HepG2 (cell line): ENCODE measurements at regions not wholly inside any gene's neighbourhood (a gene's known extent, or its start where the extent isn't known, plus 50 kb on each side); places are given as distances from the start of the nearest gene placed in this dataset.

ENCODE experiments used
- ATAC-seq: fragments of 200-7000 bp; cut with Tn5 transposase; 3 replicates; pipeline ENCODE4 v1.9.1; 2020; ENCODE audit warnings: mild to moderate bottlenecking, moderate library complexity
- BruUV-seq: library from RNA; stranded (reverse); fragments of 400-500 nt; replicated peaks from 2 replicates; lab custom pipeline; 2021; lab: Mats Ljungman, UMichigan
- CTCF ChIA-PET: fragments of 300-600 bp; formaldehyde crosslinking; extraction: SDS; loops from one replicate; lab custom pipeline; 2021; ENCODE audit warnings: low total read pairs, inconsistent platforms, low intra/inter-chr PET ratio; lab: Yijun Ruan, JAX
- POLR2A ChIA-PET: fragments of 350-600 bp; sonication (Branson Sonifier 250); formaldehyde crosslinking; loops from one replicate; lab custom pipeline; 2020; ENCODE audit warnings: antibody characterized with exemption, inconsistent platforms; lab: Yijun Ruan, JAX
- DNase-seq: peaks from one replicate; pipeline ENCODE4 v3.0.0-alpha.2; 2015; ENCODE audit warnings: low spot score
- FAIRE-seq: peaks from 3 replicates; lab custom pipeline; 2011; peaks lifted over from hg19 to GRCh38; lab: Jason Lieb, UNC
- H2AFZ ChIP-seq: one replicate; pipeline ENCODE4 v1.6.1; 2011; ENCODE audit warnings: low read length, inconsistent platforms
- H3K27ac ChIP-seq: fragments of 300-600 bp; 3 replicates; pipeline ENCODE4 v1.8.0; 2011; ENCODE audit warnings: mixed run types, mild to moderate bottlenecking, mixed read lengths, low read length, inconsistent platforms; ENCODE audit not compliant: insufficient read depth; ENCODE audit errors: extremely low read length
- H3K27me3 ChIP-seq, 2 experiments: fragments of 200-600 bp in 1 of 2; 2 replicates in 1 of 2; 3 replicates in 1 of 2; pipeline versions ENCODE4 v1.6.0 to v1.8.0; 2011; ENCODE audit warnings: low read length in 2 of 2, mild to moderate bottlenecking in 2 of 2, moderate library complexity in 2 of 2, inconsistent platforms in 1 of 2; ENCODE audit not compliant: insufficient read depth in 2 of 2, control insufficient read depth in 1 of 2
- H3K36me3 ChIP-seq, 2 experiments: fragments of 200-600 bp in 1 of 2; replicated peaks in 1 of 2; 2 replicates in 1 of 2; 3 replicates in 1 of 2; pipeline versions ENCODE4 v1.5.1 to v1.8.0; 2011; ENCODE audit warnings: low read length in 2 of 2, inconsistent platforms in 1 of 2; ENCODE audit not compliant: insufficient read depth in 2 of 2, control insufficient read depth in 1 of 2
- H3K4me1 ChIP-seq: 2 replicates; pipeline ENCODE4 v1.5.1; 2012; ENCODE audit warnings: low read length, inconsistent platforms; ENCODE audit not compliant: insufficient read depth
- H3K4me2 ChIP-seq: 2 replicates; pipeline ENCODE4 v1.6.0; 2011; ENCODE audit warnings: low read depth, low read length, inconsistent platforms
- H3K4me3 ChIP-seq, 3 experiments: fragments of 200-600 bp in 1 of 3; sonication (generic), shearing (Covaris generic) in 1 of 3; replicated peaks in 1 of 3; 2 replicates each; pipeline ENCODE4 v1.5.1; 2011 to 2016; ENCODE audit warnings: low read length in 3 of 3, inconsistent platforms in 2 of 3, low read depth in 2 of 3, mild to moderate bottlenecking in 2 of 3, control low read depth in 1 of 3, mixed read lengths in 1 of 3; ENCODE audit not compliant: insufficient read depth in 1 of 3
- H3K79me2 ChIP-seq: one replicate; pipeline ENCODE4 v1.6.1; 2011; ENCODE audit warnings: low read length, inconsistent platforms; ENCODE audit not compliant: insufficient read depth
- H3K9ac ChIP-seq: 2 replicates; pipeline ENCODE4 v1.6.0; 2011; ENCODE audit warnings: mild to moderate bottlenecking, low read depth, low read length, inconsistent platforms; ENCODE audit not compliant: insufficient read depth
- H3K9me3 ChIP-seq: 2 replicates; pipeline ENCODE4 v1.5.1; 2012; ENCODE audit warnings: mild to moderate bottlenecking, low read length
- H4K20me1 ChIP-seq: 2 replicates; pipeline ENCODE4 v1.6.0; 2011; ENCODE audit warnings: inconsistent platforms, mild to moderate bottlenecking, low read length, moderate library complexity; ENCODE audit not compliant: insufficient read depth
- ATF7 ChIP-seq, 2 experiments: fragments of 450-650 bp in 1 of 2; sonication (generic) in 1 of 2; formaldehyde crosslinking in 1 of 2; IDR thresholded peaks; 2 replicates each; pipeline versions ENCODE4 v1.4.0 to v1.6.1; 2016 to 2020; ENCODE audit warnings: antibody characterized with exemption in 1 of 2, mild to moderate bottlenecking in 1 of 2, missing genetic modification reagents in 1 of 2
- EED ChIP-seq: sonication (generic); formaldehyde crosslinking; IDR thresholded peaks from 2 replicates; pipeline ENCODE4 v1.5.0; 2020; ENCODE audit warnings: mild to moderate bottlenecking, missing genetic modification reagents
- FOXK1 ChIP-seq: sonication (generic); formaldehyde crosslinking; IDR thresholded peaks from 2 replicates; pipeline ENCODE4 v1.4.0; 2020; ENCODE audit warnings: low read depth, missing genetic modification reagents, borderline replicate concordance
- IRF2 ChIP-seq: IDR thresholded peaks from 2 replicates; pipeline ENCODE4 v1.6.1; 2018; ENCODE audit warnings: missing genetic modification reagents, missing compliant biosample characterization
- KAT8 ChIP-seq: IDR thresholded peaks from 2 replicates; pipeline ENCODE4 v1.6.1; 2016; ENCODE audit warnings: missing genetic modification reagents, missing compliant biosample characterization
- KDM2A ChIP-seq: sonication (generic); formaldehyde crosslinking; IDR thresholded peaks from 2 replicates; pipeline ENCODE4 v1.4.0; 2020; ENCODE audit warnings: low read depth, missing genetic modification reagents, borderline replicate concordance
- MLLT10 ChIP-seq: sonication (generic); formaldehyde crosslinking; IDR thresholded peaks from 2 replicates; pipeline ENCODE4 v1.4.0; 2020; ENCODE audit warnings: missing genetic modification reagents
- NPAS2 ChIP-seq: sonication (generic); formaldehyde crosslinking; IDR thresholded peaks from 2 replicates; pipeline ENCODE4 v1.8.0; 2022; ENCODE audit warnings: mild to moderate bottlenecking, missing genetic modification reagents, borderline replicate concordance
- RARA ChIP-seq: IDR thresholded peaks from 2 replicates; pipeline ENCODE4 v1.6.1; 2016; ENCODE audit warnings: missing genetic modification reagents, missing compliant biosample characterization
- RBFOX2 ChIP-seq: fragments of 200-400 bp; formaldehyde crosslinking; IDR thresholded peaks from 2 replicates; pipeline ENCODE4 v1.6.1; 2017; ENCODE audit warnings: low read depth, mild to moderate bottlenecking, low read length
- TRIM24 ChIP-seq: sonication (generic); formaldehyde crosslinking; IDR thresholded peaks from 2 replicates; pipeline ENCODE4 v1.8.0; 2022; ENCODE audit warnings: mild to moderate bottlenecking, missing genetic modification reagents
- ZSCAN31 ChIP-seq: sonication (generic); formaldehyde crosslinking; IDR thresholded peaks from 2 replicates; pipeline ENCODE4 v1.5.0; 2020; ENCODE audit warnings: low read depth, mild to moderate bottlenecking, missing genetic modification reagents
- WGBS: methylation state at CpG from one replicate; pipeline ENCODE4 v1.1.6; 2017; ENCODE audit warnings: low lambda C conversion rate; 5-methylcytosine and 5-hydroxymethylcytosine counted together
- in situ Hi-C: cut with HindIII; loops from 2 replicates; pipeline ENCODE4 v1.10.0; 2017; ENCODE audit warnings: low pct_unique_long_range_greater_than_20kb; ENCODE audit not compliant: extremely low pct_ligation_motif_present
- intact Hi-C: fragments of 100-400 bp; cut with micrococcal nuclease; formaldehyde crosslinking; loops from one replicate; pipeline ENCODE4 v1.10.0; 2022; ENCODE audit not compliant: unreplicated experiment
- TF ChIP-seq, protein P1 (sequence below): sonication (generic); formaldehyde crosslinking; IDR thresholded peaks from 2 replicates; pipeline ENCODE4 v1.9.0; 2022; ENCODE audit warnings: missing genetic modification reagents, mild to moderate bottlenecking, borderline replicate concordance
- TF ChIP-seq, protein P2 (sequence below): sonication (generic); formaldehyde crosslinking; IDR thresholded peaks from 2 replicates; pipeline ENCODE4 v1.4.0; 2020; ENCODE audit warnings: missing genetic modification reagents

- Histone ChIP-seq H3K79me2 (no peaks in the 10 kb centered on the region), H2AFZ (no peak overlapping the region), H3K36me3 (no peaks in the 10 kb centered on the region), H3K27ac (no peak overlapping the region), H3K4me3 (no peak overlapping the region), H3K4me1 (no peaks in the 10 kb centered on the region), H3K4me2 (no peak overlapping the region), H3K27me3 (no peaks in the 10 kb centered on the region), H3K9ac (no peak overlapping the region), H3K9me3 (no peaks in the 10 kb centered on the region), H4K20me1 (no peaks in the 10 kb centered on the region)
- no TSS peak for BruUV-seq
- FAIRE-seq, result no peak
- intact Hi-C loops, result no loop called here
- 9% methylated on average over 1 of the region's 1 CpG for WGBS
- POLR2A ChIA-PET, result no interaction called here
- DNase-seq, result no peak
- in situ Hi-C loops, result no loop called here
- no peak for ATAC-seq
- CTCF ChIA-PET, result no interaction called here
- TF ChIP-seq RARA (no peak), TRIM24 (CRISPR knock-in tag) (no peak), EED (CRISPR knock-in tag) (no peak), MLLT10 (CRISPR knock-in tag) (no peak), ZSCAN31 (CRISPR knock-in tag) (no peak), RBFOX2 (no peak)
Measured at GRCh38 chr11:109184376-109184775, 237.6 kb upstream of the C11orf87 start.

GRCh38 chr11:109192864-109193263 is 229.1 kb upstream of the C11orf87 start:
- in situ Hi-C loops (no loop called here), intact Hi-C loops (no loop called here)
- Histone ChIP-seq H2AFZ (no peak overlapping the region), H3K9me3 (no peaks in the 10 kb centered on the region; the same call in none of the 2 replicates), H3K4me3 (no peak overlapping the region), H3K4me1 (no peaks in the 10 kb centered on the region), H3K27ac (no peak overlapping the region), H4K20me1 (no peaks in the 10 kb centered on the region), H3K4me2 (no peak overlapping the region), H3K36me3 (no peaks in the 10 kb centered on the region), H3K27me3 (no peaks in the 10 kb centered on the region), H3K79me2 (no peaks in the 10 kb centered on the region), H3K9ac (no peak overlapping the region)
- ChIA-PET CTCF (no interaction called here), POLR2A (no interaction called here)
- WGBS, result 0% methylated on average over 3 of the region's 6 CpGs
- no peak for DNase-seq
- ATAC-seq, result no peak
- FAIRE-seq, result no peak
- no TSS peak for BruUV-seq
- TF ChIP-seq FOXK1 (CRISPR knock-in tag) (no peak), NPAS2 (CRISPR knock-in tag) (no peak), KAT8 (no peak), IRF2 (no peak), ATF7 (IDR thresholded peaks at IDR 0.05) (no peak), ATF7 (CRISPR knock-in tag; IDR thresholded peaks at IDR 0.05) (no peak), KDM2A (no peak)
- TF ChIP-seq, protein P1, sequence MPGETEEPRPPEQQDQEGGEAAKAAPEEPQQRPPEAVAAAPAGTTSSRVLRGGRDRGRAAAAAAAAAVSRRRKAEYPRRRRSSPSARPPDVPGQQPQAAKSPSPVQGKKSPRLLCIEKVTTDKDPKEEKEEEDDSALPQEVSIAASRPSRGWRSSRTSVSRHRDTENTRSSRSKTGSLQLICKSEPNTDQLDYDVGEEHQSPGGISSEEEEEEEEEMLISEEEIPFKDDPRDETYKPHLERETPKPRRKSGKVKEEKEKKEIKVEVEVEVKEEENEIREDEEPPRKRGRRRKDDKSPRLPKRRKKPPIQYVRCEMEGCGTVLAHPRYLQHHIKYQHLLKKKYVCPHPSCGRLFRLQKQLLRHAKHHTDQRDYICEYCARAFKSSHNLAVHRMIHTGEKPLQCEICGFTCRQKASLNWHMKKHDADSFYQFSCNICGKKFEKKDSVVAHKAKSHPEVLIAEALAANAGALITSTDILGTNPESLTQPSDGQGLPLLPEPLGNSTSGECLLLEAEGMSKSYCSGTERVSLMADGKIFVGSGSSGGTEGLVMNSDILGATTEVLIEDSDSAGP, result no peak
- TF ChIP-seq, protein P2, sequence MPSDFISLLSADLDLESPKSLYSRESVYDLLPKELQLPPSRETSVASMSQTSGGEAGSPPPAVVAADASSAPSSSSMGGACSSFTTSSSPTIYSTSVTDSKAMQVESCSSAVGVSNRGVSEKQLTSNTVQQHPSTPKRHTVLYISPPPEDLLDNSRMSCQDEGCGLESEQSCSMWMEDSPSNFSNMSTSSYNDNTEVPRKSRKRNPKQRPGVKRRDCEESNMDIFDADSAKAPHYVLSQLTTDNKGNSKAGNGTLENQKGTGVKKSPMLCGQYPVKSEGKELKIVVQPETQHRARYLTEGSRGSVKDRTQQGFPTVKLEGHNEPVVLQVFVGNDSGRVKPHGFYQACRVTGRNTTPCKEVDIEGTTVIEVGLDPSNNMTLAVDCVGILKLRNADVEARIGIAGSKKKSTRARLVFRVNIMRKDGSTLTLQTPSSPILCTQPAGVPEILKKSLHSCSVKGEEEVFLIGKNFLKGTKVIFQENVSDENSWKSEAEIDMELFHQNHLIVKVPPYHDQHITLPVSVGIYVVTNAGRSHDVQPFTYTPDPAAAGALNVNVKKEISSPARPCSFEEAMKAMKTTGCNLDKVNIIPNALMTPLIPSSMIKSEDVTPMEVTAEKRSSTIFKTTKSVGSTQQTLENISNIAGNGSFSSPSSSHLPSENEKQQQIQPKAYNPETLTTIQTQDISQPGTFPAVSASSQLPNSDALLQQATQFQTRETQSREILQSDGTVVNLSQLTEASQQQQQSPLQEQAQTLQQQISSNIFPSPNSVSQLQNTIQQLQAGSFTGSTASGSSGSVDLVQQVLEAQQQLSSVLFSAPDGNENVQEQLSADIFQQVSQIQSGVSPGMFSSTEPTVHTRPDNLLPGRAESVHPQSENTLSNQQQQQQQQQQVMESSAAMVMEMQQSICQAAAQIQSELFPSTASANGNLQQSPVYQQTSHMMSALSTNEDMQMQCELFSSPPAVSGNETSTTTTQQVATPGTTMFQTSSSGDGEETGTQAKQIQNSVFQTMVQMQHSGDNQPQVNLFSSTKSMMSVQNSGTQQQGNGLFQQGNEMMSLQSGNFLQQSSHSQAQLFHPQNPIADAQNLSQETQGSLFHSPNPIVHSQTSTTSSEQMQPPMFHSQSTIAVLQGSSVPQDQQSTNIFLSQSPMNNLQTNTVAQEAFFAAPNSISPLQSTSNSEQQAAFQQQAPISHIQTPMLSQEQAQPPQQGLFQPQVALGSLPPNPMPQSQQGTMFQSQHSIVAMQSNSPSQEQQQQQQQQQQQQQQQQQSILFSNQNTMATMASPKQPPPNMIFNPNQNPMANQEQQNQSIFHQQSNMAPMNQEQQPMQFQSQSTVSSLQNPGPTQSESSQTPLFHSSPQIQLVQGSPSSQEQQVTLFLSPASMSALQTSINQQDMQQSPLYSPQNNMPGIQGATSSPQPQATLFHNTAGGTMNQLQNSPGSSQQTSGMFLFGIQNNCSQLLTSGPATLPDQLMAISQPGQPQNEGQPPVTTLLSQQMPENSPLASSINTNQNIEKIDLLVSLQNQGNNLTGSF (CRISPR knock-in tag), result no peak
